ENCODE measurements at regions not wholly inside any gene's neighbourhood (a gene's known extent, or its start where the extent isn't known, plus 50 kb on each side); places are given as distances from the start of the nearest gene placed in this dataset.

DNA sequence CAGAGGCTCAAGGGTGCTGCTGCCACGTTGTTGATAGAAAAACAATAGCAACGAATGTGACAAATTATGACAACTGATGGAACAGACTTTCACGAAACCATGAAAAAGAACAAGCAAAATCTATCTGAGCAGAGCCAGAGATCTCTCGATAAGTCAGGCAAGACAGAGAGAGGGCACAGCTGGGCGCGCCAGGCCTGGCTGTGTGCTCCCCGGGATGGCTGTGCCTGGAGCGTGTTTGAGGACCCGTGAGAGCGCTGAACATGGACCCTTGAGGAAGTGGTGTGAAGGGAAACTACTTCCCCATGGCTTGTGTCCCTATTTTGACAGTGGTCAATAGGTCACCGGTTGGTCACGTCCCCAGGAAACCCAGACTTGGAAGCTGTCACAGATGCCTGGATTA, 83.1 kb upstream of the FGF3 start:
- TF ChIP-seq, protein P1, sequence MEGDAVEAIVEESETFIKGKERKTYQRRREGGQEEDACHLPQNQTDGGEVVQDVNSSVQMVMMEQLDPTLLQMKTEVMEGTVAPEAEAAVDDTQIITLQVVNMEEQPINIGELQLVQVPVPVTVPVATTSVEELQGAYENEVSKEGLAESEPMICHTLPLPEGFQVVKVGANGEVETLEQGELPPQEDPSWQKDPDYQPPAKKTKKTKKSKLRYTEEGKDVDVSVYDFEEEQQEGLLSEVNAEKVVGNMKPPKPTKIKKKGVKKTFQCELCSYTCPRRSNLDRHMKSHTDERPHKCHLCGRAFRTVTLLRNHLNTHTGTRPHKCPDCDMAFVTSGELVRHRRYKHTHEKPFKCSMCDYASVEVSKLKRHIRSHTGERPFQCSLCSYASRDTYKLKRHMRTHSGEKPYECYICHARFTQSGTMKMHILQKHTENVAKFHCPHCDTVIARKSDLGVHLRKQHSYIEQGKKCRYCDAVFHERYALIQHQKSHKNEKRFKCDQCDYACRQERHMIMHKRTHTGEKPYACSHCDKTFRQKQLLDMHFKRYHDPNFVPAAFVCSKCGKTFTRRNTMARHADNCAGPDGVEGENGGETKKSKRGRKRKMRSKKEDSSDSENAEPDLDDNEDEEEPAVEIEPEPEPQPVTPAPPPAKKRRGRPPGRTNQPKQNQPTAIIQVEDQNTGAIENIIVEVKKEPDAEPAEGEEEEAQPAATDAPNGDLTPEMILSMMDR (IDR thresholded peaks at IDR 0.05; ENCODE audit: insufficient read depth, low read depth, low read length), result no peak
- H3K4me3 ChIP-seq (ENCODE audit: low read depth, low read length), result no peak overlapping the region
- H3K36me3 ChIP-seq (ENCODE audit: control insufficient read depth, insufficient read depth, low read length), result no peaks in the 10 kb centered on the region
- H3K27me3 ChIP-seq (ENCODE audit: control insufficient read depth, insufficient read depth, low read length), result peaks cover 2% of the 10 kb centered on the region
- POLR2A ChIA-PET, result no interaction called here
- no peak for DNase-seq (ENCODE audit: low read depth)
- CTCF ChIA-PET, result interaction anchor here (0.6 to 6.7 kb wide), 6 partner anchors 8 to 307 kb away, joined by 3 to 40 read pairs (median 5); no protein-coding TSS in a partner anchor

DNA sequence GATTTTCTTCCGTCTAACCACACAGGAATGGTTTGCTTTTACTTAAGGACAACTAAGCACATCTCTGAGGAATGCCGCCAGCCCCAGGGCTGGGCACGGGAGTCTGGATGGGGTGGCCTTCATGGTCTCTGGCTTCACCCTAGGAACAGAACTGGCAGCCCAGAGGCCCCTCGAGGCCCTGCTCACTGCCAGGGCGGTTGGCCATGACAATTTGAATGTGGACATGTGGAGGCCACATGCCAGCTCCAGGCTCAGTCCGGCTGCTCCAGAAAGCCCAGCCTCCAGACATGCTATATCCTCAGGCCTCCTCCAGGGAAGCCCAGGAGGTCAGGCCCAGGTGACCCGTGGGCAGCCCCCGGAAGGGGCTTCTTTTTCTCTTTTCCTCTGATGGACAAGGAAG, 84.0 kb upstream of the FGF3 start:
- Histone ChIP-seq H3K4me3 (ENCODE audit: low read depth, low read length) (no peak overlapping the region), H3K36me3 (ENCODE audit: control insufficient read depth, insufficient read depth, low read length) (no peaks in the 10 kb centered on the region), H3K27me3 (ENCODE audit: control insufficient read depth, insufficient read depth, low read length) (peaks cover 5% of the 10 kb centered on the region)
- TF ChIP-seq, protein P1 (IDR thresholded peaks at IDR 0.05; ENCODE audit: insufficient read depth, low read depth, low read length), result no peak
- no peak for DNase-seq (ENCODE audit: low read depth)
- ChIA-PET CTCF (interaction anchor here (0.6 to 2.1 kb wide), 6 partner anchors 11 to 298 kb away, joined by 3 to 5 read pairs (median 5); no protein-coding TSS in a partner anchor), POLR2A (no interaction called here)

DNA sequence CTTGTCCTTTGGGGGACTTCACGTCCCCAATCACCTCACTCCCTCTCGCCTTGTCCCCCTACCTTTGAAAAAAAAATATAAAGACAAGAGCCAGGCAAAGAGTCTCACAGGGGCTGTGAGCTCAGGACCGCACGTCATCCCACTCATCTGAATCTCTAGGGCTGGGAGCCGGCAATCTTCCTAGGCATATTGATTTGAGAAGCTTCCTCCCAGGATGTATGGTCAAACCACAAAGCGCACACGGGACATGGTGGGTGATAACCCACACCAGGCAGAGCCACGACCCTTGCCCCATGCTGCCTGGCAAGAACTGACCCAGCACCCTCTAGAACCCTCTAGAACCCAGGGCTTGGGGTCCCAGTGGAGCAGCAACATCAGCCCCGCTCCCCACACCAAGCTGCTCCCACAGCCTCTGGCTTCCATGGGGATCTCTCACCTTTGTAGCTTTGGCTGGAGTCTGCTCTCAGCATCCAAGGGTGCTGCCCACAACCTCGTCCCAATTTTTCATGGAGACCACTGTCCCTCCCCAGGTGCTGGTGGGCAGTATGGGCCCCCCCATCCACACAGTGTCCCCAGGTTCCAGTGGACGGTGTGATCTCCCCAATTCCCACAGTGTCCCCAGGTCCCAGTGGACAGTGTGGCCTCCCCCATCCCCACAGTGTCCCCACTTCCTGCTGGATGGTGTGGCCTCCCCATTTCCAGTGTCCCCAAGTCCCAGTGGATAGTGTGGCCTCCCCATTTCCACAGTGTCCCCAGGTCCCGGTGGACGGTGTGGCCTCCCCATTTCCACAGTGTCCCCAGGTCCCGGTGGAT, 85.2 kb upstream of the FGF3 start:
- Histone ChIP-seq H3K36me3 (ENCODE audit: control insufficient read depth, insufficient read depth, low read length) (no peaks in the 10 kb centered on the region), H3K27me3 (ENCODE audit: control insufficient read depth, insufficient read depth, low read length) (peaks cover 9% of the 10 kb centered on the region), H3K4me3 (ENCODE audit: low read depth, low read length) (no peak overlapping the region)
- TF ChIP-seq, protein P1 (IDR thresholded peaks at IDR 0.05; ENCODE audit: insufficient read depth, low read depth, low read length), result no peak
- CTCF ChIA-PET, result interaction anchor here (1.2 to 2.1 kb wide), 5 partner anchors 10 to 287 kb away, joined by 5 to 6 read pairs (median 5); no protein-coding TSS in a partner anchor
- DNase-seq (ENCODE audit: low read depth), result no peak
- POLR2A ChIA-PET, result no interaction called here

DNA sequence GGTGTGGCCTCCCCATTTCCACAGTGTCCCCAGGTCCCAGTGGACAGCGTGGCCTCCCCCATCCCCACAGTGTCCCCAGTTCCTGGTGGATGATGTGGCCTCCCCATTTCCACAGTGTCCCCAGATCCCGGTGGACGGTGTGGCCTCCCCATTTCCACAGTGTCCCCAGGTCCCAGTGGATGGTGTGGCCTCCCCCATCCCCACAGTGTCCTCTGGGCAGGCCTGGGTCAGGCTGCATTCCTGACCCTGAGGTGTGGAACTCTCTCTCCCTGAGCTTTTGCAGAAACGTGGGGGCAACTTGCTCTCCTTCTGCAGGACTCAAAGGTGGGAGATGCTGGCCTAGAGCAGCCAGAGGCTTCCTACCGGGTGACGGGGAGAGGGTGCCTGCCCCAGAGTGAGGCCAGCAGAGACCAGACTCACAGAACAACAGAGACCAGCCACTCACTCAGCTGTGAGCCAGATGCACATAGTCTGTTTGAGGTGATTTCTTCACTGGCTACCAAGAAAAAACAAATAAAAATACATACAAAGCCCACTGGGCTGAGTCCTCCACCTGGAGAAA, 85.8 kb upstream of the FGF3 start:
- no peak for DNase-seq (ENCODE audit: low read depth)
- H3K4me3 ChIP-seq (ENCODE audit: low read depth, low read length), result no peak overlapping the region
- TF ChIP-seq, protein P1 (IDR thresholded peaks at IDR 0.05; ENCODE audit: insufficient read depth, low read depth, low read length), result no peak
- ChIA-PET CTCF (interaction anchor here (1.2 to 2.1 kb wide), 3 partner anchors 14 to 287 kb away, joined by 5 to 6 read pairs (median 5); no protein-coding TSS in a partner anchor), POLR2A (no interaction called here)
- H3K36me3 ChIP-seq (ENCODE audit: control insufficient read depth, insufficient read depth, low read length), result no peaks in the 10 kb centered on the region
- H3K27me3 ChIP-seq (ENCODE audit: control insufficient read depth, insufficient read depth, low read length), result peaks cover 10% of the 10 kb centered on the region

Measured in BJ (cell line).